Spleen (tissue), 7 donors: ENCODE measurements at regions not wholly inside any gene's neighbourhood (a gene's known extent, or its start where the extent isn't known, plus 50 kb on each side); places are given as distances from the start of the nearest gene placed in this dataset.

Experiments used
- POLR2A ChIP-seq, 3 donors: fragments of 450-650 bp; IDR thresholded peaks; one replicate each; pipeline ENCODE4 v1.5.1; 2017; ENCODE audit warnings: antibody characterized with exemption in 3 of 3, mild to moderate bottlenecking in 1 of 3
- POLR2AphosphoS5 ChIP-seq, 3 donors: sonication (generic); formaldehyde crosslinking; IDR thresholded peaks; one replicate each; pipeline ENCODE4 v1.5.1; 2017; ENCODE audit warnings: antibody characterized with exemption in 3 of 3
- TF ChIP-seq, protein P1 (sequence below), 11 experiments: fragments of 200-600 bp in 7 of 11; fragments of 450-650 bp in 4 of 11; sonication (generic) in 4 of 11; IDR thresholded peaks in 8 of 11; conservative IDR thresholded peaks in 3 of 11; 1 replicate in 7 of 11; 2 replicates in 4 of 11; pipeline versions ENCODE4 v1.4.0 to v1.8.0; 2016 to 2021; ENCODE audit warnings: antibody characterized with exemption in 11 of 11, inconsistent platforms in 4 of 11, mild to moderate bottlenecking in 1 of 11
- donor health status: DM: no; HTN: no; CAD: no; lungs with moderate emphysema.
- donor health status: DM: no; HTN: no; CAD: no.
- donor health status: DM: no; HTN: no; CAD: no.

DNA sequence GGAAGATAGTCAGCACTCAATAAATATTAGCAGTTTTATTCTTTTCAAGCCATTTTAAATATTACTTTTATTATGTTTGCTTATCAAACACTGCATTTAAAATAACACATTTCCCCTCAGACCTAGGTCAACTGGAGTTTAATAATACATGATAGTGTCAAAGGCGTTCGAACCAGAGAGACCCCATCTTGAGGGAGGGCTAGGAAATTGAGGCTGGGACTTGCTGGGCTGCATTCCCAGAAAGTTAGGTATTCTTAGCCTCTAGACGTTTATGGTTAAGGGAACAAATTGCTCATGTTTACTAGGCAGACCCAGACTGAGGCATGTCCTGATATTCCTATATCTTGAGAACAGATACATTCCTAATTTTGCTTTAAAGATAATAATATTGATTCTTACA, 426.5 kb downstream of the METTL4 start:
- TF ChIP-seq, protein P1, sequence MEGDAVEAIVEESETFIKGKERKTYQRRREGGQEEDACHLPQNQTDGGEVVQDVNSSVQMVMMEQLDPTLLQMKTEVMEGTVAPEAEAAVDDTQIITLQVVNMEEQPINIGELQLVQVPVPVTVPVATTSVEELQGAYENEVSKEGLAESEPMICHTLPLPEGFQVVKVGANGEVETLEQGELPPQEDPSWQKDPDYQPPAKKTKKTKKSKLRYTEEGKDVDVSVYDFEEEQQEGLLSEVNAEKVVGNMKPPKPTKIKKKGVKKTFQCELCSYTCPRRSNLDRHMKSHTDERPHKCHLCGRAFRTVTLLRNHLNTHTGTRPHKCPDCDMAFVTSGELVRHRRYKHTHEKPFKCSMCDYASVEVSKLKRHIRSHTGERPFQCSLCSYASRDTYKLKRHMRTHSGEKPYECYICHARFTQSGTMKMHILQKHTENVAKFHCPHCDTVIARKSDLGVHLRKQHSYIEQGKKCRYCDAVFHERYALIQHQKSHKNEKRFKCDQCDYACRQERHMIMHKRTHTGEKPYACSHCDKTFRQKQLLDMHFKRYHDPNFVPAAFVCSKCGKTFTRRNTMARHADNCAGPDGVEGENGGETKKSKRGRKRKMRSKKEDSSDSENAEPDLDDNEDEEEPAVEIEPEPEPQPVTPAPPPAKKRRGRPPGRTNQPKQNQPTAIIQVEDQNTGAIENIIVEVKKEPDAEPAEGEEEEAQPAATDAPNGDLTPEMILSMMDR (IDR thresholded peaks at IDR 0.05 in 8 of 11, conservative IDR thresholded peaks at IDR 0.05 in 3 of 11): no peak
- no peak for TF ChIP-seq POLR2AphosphoS5 (IDR thresholded peaks at IDR 0.05)
- TF ChIP-seq POLR2A (IDR thresholded peaks at IDR 0.05): no peak
